ENCODE measurements at regions not wholly inside any gene's neighbourhood (a gene's known extent, or its start where the extent isn't known, plus 50 kb on each side); places are given as distances from the start of the nearest gene placed in this dataset.

DNA sequence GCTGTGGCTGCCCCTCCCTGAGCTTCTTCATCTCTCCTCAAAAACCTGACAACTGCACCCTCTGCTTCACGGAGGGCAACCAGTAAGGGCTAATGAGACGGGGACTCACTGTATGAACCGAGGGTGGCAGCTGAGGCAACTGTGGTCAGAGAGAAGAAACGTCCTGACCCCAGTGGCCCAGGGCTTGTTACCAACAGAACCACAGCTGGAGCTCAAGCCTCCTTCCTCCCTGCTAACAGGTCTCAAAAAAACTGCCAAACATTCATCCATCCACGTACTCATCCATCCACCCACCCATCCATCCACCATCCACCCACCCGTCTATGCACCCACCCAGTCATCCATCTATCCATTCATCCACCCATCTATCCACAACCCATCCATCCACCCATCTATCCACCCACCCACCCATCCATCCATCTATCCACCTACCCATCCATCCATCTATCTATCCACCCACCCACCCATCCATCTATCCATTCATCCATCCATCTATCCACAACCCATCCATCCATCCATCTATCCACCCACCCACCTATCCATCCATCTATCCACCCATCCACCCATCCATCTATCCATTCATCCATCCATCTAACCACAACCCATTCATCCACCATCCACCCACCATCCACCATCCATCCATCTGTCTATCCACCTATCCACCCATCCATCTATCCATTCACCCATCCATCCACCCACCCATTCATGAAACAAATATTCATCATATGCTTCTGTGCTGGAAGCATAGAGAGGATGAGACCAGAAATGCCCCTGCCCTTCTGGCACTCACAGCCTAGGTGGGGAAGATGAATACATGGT lies 111.7 kb downstream of the PDGFA start:
- no peak for FAIRE-seq
- no peak for TF ChIP-seq MYC (IDR thresholded peaks at IDR 0.05; ENCODE audit: low read depth, low read length)
- TF ChIP-seq JUN (IDR thresholded peaks at IDR 0.05; ENCODE audit: borderline replicate concordance, insufficient read depth, insufficient read length, low read depth), result no peak
- TF ChIP-seq, protein P1, sequence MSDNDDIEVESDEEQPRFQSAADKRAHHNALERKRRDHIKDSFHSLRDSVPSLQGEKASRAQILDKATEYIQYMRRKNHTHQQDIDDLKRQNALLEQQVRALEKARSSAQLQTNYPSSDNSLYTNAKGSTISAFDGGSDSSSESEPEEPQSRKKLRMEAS (IDR thresholded peaks at IDR 0.05; ENCODE audit: insufficient read depth, insufficient read length), result no peak
- TF ChIP-seq, protein P2, sequence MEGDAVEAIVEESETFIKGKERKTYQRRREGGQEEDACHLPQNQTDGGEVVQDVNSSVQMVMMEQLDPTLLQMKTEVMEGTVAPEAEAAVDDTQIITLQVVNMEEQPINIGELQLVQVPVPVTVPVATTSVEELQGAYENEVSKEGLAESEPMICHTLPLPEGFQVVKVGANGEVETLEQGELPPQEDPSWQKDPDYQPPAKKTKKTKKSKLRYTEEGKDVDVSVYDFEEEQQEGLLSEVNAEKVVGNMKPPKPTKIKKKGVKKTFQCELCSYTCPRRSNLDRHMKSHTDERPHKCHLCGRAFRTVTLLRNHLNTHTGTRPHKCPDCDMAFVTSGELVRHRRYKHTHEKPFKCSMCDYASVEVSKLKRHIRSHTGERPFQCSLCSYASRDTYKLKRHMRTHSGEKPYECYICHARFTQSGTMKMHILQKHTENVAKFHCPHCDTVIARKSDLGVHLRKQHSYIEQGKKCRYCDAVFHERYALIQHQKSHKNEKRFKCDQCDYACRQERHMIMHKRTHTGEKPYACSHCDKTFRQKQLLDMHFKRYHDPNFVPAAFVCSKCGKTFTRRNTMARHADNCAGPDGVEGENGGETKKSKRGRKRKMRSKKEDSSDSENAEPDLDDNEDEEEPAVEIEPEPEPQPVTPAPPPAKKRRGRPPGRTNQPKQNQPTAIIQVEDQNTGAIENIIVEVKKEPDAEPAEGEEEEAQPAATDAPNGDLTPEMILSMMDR (IDR thresholded peaks at IDR 0.05; ENCODE audit: extremely low read depth in 1 of 2, insufficient read depth in 1 of 2, low read depth in 1 of 2, low read length in 2 of 2), result no peak
- no peak for TF ChIP-seq EZH2 (IDR thresholded peaks at IDR 0.05; ENCODE audit: borderline replicate concordance, low read depth, low read length, severe bottlenecking)
- no peak for TF ChIP-seq POLR2AphosphoS5 (IDR thresholded peaks at IDR 0.05; ENCODE audit: insufficient read depth, low read depth, low read length)
- TF ChIP-seq GATA2 (IDR thresholded peaks at IDR 0.05; ENCODE audit: insufficient read depth, insufficient read length, low read depth, low read length), result no peak
- no peak for TF ChIP-seq POLR2A (IDR thresholded peaks at IDR 0.05; ENCODE audit: low read depth, low read length)
- no peak for TF ChIP-seq FOS (IDR thresholded peaks at IDR 0.05; ENCODE audit: borderline replicate concordance, insufficient read depth, low read length)
- intact Hi-C loops (cut with micrococcal nuclease) (no loop called here), dilution Hi-C loops (cut with MboI; ENCODE audit: extremely low pct_ligation_motif_present, low sequenced_read_pairs) (no loop called here)
- Histone ChIP-seq H4K20me1 (replicated peaks; ENCODE audit: control insufficient read depth, extremely low read depth, insufficient read depth, low read length) (no peaks in the 10 kb centered on the region), H3K4me3 (replicated peaks in 1 of 3; ENCODE audit: insufficient read depth in 1 of 3, low read depth in 1 of 3, low read length in 3 of 3) (no peak overlapping the region), H3K4me2 (ENCODE audit: insufficient read depth, low read length) (no peak overlapping the region), H3K79me2 (ENCODE audit: control insufficient read depth, insufficient read depth, low read length) (no peaks in the 10 kb centered on the region), H3K27ac (ENCODE audit: insufficient read depth, low read depth, low read length) (no peak overlapping the region), H3K9me1 (replicated peaks; ENCODE audit: control insufficient read depth, extremely low read depth, insufficient read depth, low read length) (no peaks in the 10 kb centered on the region), H3K27me3 (ENCODE audit: control insufficient read depth in 2 of 2, insufficient read depth in 2 of 2, low read length in 2 of 2) (peaks cover 2 to 4% of the 10 kb centered on the region in 2 experiments), H2AFZ (ENCODE audit: low read depth, low read length) (no peak overlapping the region), H3K36me3 (ENCODE audit: control insufficient read depth in 2 of 2, extremely low read depth in 1 of 2, insufficient read depth in 2 of 2, low read length in 2 of 2) (no peaks in the 10 kb centered on the region), H3K4me1 (ENCODE audit: control insufficient read depth, extremely low read depth, insufficient read depth, low read length) (no peaks in the 10 kb centered on the region), H3K9me3 (replicated peaks; ENCODE audit: control insufficient read depth, insufficient read depth, low read length) (no peaks in the 10 kb centered on the region), H3K9ac (replicated peaks; ENCODE audit: extremely low read depth, insufficient read depth, low read length) (no peak overlapping the region)
- no peak for DNase-seq (ENCODE audit: low read depth, low spot score)
- no TSS peak for BruUV-seq (replicated peaks)
- ChIA-PET POLR2A (no interaction called here), CTCF (no interaction called here)

Data from endothelial cell of umbilical vein (primary cell).